ENCODE measurements at regions not wholly inside any gene's neighbourhood (a gene's known extent, or its start where the extent isn't known, plus 50 kb on each side); places are given as distances from the start of the nearest gene placed in this dataset.

GRCh38 chr6:91667596-91667995 lies 1080.7 kb upstream of the MAP3K7 start:
- Histone ChIP-seq H3K27ac (no peak overlapping the region), H3K36me3 (no peaks in the 10 kb centered on the region), H3K27me3 (no peaks in the 10 kb centered on the region), H3K4me1 (no peaks in the 10 kb centered on the region), H3K9me3 (no peaks in the 10 kb centered on the region), H3K4me3 (no peak overlapping the region)
- intact Hi-C loops (cut with DNase I): no loop called here
- no peak for DNase-seq (ENCODE audit: low spot score in 2 of 2)
- no peak for TF ChIP-seq CTCF (IDR thresholded peaks at IDR 0.05)

DNA sequence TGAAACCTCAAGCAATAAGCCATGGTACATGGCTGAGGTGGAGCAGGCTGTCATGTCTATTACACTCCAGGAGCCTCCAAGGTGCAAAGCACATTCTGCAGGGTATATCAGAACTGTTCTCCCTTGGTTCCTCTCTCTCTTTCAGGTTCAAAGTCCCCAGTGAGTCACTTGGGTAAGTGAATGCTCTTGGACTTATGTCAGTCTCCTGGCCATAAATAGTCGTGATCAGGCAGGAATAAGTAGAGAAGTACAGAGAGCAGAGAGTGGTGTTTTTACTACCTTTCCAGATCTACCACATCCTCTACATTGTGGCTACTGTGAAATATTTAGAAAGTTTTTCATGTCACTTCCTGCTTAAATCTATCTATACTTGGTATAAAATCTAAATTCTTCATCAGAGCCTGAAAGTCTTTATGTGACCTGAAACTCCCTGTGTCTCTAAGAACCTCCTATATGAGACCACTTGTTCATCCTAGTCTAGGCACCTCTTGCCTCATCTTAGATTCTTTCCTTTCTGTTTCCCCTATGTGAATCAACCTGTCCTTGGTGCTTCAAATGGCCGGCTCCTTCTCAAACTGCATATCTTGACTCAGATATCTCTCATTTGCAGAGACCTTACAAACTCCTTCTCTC lies 1077.6 kb upstream of the MAP3K7 start:
- no peak for TF ChIP-seq CTCF (IDR thresholded peaks at IDR 0.05)
- no peaks in the 10 kb centered on the region for H3K4me1 ChIP-seq
- no peak for DNase-seq (ENCODE audit: low spot score in 2 of 2)
- H3K36me3 ChIP-seq: no peaks in the 10 kb centered on the region
- H3K27me3 ChIP-seq: no peaks in the 10 kb centered on the region
- H3K4me3 ChIP-seq: no peak overlapping the region
- no peak overlapping the region for H3K27ac ChIP-seq
- intact Hi-C loops (cut with DNase I): no loop called here
- H3K9me3 ChIP-seq: no peaks in the 10 kb centered on the region

- TF ChIP-seq CTCF (IDR thresholded peaks at IDR 0.05): no peak
- Histone ChIP-seq H3K4me1 (no peaks in the 10 kb centered on the region), H3K27ac (no peak overlapping the region), H3K27me3 (no peaks in the 10 kb centered on the region), H3K36me3 (no peaks in the 10 kb centered on the region), H3K4me3 (no peak overlapping the region), H3K9me3 (no peaks in the 10 kb centered on the region)
- no peak for DNase-seq (ENCODE audit: low spot score in 2 of 2)
- intact Hi-C loops (cut with DNase I): no loop called here
Observed at GRCh38 chr6:91660893-91661292, 1074.0 kb upstream of the MAP3K7 start.

- no peak for DNase-seq (ENCODE audit: low spot score in 2 of 2)
- intact Hi-C loops (cut with DNase I): no loop called here
- Histone ChIP-seq H3K4me1 (no peaks in the 10 kb centered on the region), H3K27ac (no peak overlapping the region), H3K4me3 (no peak overlapping the region), H3K36me3 (no peaks in the 10 kb centered on the region), H3K27me3 (no peaks in the 10 kb centered on the region), H3K9me3 (no peaks in the 10 kb centered on the region)
- TF ChIP-seq CTCF (IDR thresholded peaks at IDR 0.05): no peak
Observed at GRCh38 chr6:91659891-91660290, 1073.0 kb upstream of the MAP3K7 start.

DNA sequence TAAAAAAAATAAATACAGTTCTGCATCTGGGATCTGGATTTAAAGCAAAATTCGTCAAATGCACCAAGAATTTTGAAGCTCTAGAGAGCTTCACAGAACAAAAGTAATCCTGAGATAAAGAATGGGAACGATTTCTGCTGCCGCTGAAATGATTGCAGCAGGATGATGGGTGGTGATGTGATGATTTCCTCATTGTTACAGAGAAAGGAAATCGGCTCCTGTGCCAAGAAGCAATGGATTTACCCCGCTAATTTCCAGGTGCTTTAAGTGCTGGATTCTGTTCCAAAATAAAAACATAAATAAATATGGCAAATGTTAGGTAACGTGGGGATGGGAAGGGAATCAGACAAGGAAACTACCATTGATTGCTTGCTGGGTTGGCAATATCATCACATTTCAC lies 1067.9 kb upstream of the MAP3K7 start:
- intact Hi-C loops (cut with DNase I): no loop called here
- Histone ChIP-seq H3K4me1 (no peaks in the 10 kb centered on the region), H3K4me3 (no peak overlapping the region), H3K27ac (no peak overlapping the region), H3K9me3 (no peaks in the 10 kb centered on the region), H3K36me3 (no peaks in the 10 kb centered on the region), H3K27me3 (no peaks in the 10 kb centered on the region)
- TF ChIP-seq CTCF (IDR thresholded peaks at IDR 0.05): no peak
- DNase-seq (ENCODE audit: low spot score in 2 of 2): no peak

DNA sequence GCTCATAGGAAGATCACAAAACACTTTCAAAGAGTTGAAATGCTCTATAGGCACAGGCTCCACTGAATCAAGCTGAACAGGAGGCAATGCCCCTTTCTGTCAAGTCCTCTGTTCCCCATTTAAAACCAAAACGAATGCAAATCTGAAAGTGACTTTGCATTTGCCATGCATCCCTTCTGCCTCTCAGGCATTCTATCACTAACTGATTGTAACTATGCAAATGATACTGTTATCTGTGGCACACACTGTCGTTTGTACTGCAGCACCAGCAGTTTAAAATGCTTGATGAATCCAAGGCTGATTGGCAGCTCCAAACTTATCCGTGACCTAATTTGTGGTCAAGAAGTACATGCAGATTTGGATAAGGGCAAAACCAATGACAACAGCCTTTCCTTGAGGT lies 1067.5 kb upstream of the MAP3K7 start:
- Histone ChIP-seq H3K4me1 (no peaks in the 10 kb centered on the region), H3K27ac (no peak overlapping the region), H3K9me3 (no peaks in the 10 kb centered on the region), H3K36me3 (no peaks in the 10 kb centered on the region), H3K4me3 (no peak overlapping the region), H3K27me3 (no peaks in the 10 kb centered on the region)
- intact Hi-C loops (cut with DNase I): no loop called here
- no peak for DNase-seq (ENCODE audit: low spot score in 2 of 2)
- no peak for TF ChIP-seq CTCF (IDR thresholded peaks at IDR 0.05)
